ENCODE measurements at regions not wholly inside any gene's neighbourhood (a gene's known extent, or its start where the extent isn't known, plus 50 kb on each side); places are given as distances from the start of the nearest gene placed in this dataset.
"Not testable (repeated sequence)": the region's sequence is repeated elsewhere in the genome, so short reads cannot be mapped to it uniquely, and the experiment has no call there.

GRCh38 chr3:160053048-160053391 lies 64.4 kb downstream of the IL12A start:
- no peaks in the 10 kb centered on the region for H3K36me3 Mint-ChIP-seq
- no peaks in the 10 kb centered on the region for H3K27me3 Mint-ChIP-seq
- H3K4me3 Mint-ChIP-seq, result no peak overlapping the region
- no peak for DNase-seq (ENCODE audit: extremely low spot score, unreplicated experiment)
- H3K27ac Mint-ChIP-seq, result no peak overlapping the region
- no peak for TF ChIP-seq CTCF (conservative IDR thresholded peaks at IDR 0.05)
- H3K4me1 Mint-ChIP-seq (ENCODE audit: unreplicated experiment), result peaks cover 10% of the 10 kb centered on the region
- no peaks in the 10 kb centered on the region for H3K9me3 Mint-ChIP-seq

GRCh38 chr3:160054862-160055261 lies 66.2 kb downstream of the IL12A start:
- H3K9me3 Mint-ChIP-seq; H3K4me3 Mint-ChIP-seq; H3K36me3 Mint-ChIP-seq; H3K27ac Mint-ChIP-seq; H3K4me1 Mint-ChIP-seq (ENCODE audit: unreplicated experiment); DNase-seq (ENCODE audit: extremely low spot score, unreplicated experiment); H3K27me3 Mint-ChIP-seq: not testable (repeated sequence)

- Mint-ChIP-seq H3K9me3 (no peaks in the 10 kb centered on the region), H3K4me3 (no peak overlapping the region), H3K27me3 (no peaks in the 10 kb centered on the region), H3K27ac (no peak overlapping the region), H3K36me3 (no peaks in the 10 kb centered on the region), H3K4me1 (ENCODE audit: unreplicated experiment) (no peaks in the 10 kb centered on the region)
- no peak for TF ChIP-seq CTCF (conservative IDR thresholded peaks at IDR 0.05)
- DNase-seq (ENCODE audit: extremely low spot score, unreplicated experiment), result no peak
Observed at GRCh38 chr3:160055659-160056058, 67.0 kb downstream of the IL12A start.

GRCh38 chr3:160057331-160057730 lies 68.7 kb downstream of the IL12A start:
- H3K27me3 Mint-ChIP-seq, result no peaks in the 10 kb centered on the region
- DNase-seq (ENCODE audit: extremely low spot score, unreplicated experiment), result no peak
- H3K4me3 Mint-ChIP-seq, result no peak overlapping the region
- no peak overlapping the region for H3K27ac Mint-ChIP-seq
- no peaks in the 10 kb centered on the region for H3K4me1 Mint-ChIP-seq (ENCODE audit: unreplicated experiment)
- TF ChIP-seq CTCF (conservative IDR thresholded peaks at IDR 0.05), result no peak
- no peaks in the 10 kb centered on the region for H3K36me3 Mint-ChIP-seq
- no peaks in the 10 kb centered on the region for H3K9me3 Mint-ChIP-seq

- no peak overlapping the region for H3K4me3 Mint-ChIP-seq
- TF ChIP-seq CTCF (conservative IDR thresholded peaks at IDR 0.05), result no peak
Observed at GRCh38 chr3:160060409-160061027, 71.9 kb downstream of the IL12A start.

GRCh38 chr3:160061525-160061924 lies 72.9 kb downstream of the IL12A start:
- DNase-seq (ENCODE audit: extremely low spot score, unreplicated experiment), result no peak
- no peaks in the 10 kb centered on the region for H3K27me3 Mint-ChIP-seq
- no peaks in the 10 kb centered on the region for H3K9me3 Mint-ChIP-seq
- no peak overlapping the region for H3K27ac Mint-ChIP-seq
- H3K36me3 Mint-ChIP-seq, result no peaks in the 10 kb centered on the region
- no peak overlapping the region for H3K4me3 Mint-ChIP-seq
- H3K4me1 Mint-ChIP-seq (ENCODE audit: unreplicated experiment), result no peaks in the 10 kb centered on the region
- no peak for TF ChIP-seq CTCF (conservative IDR thresholded peaks at IDR 0.05)

More at GRCh38 chr3:160060409-160061027, 71.9 kb downstream of the IL12A start:
- H3K27ac Mint-ChIP-seq, result no peak overlapping the region
- no peaks in the 10 kb centered on the region for H3K36me3 Mint-ChIP-seq
- H3K4me1 Mint-ChIP-seq (ENCODE audit: unreplicated experiment), result no peaks in the 10 kb centered on the region
- DNase-seq (ENCODE audit: extremely low spot score, unreplicated experiment), result no peak
- H3K9me3 Mint-ChIP-seq, result no peaks in the 10 kb centered on the region
- no peaks in the 10 kb centered on the region for H3K27me3 Mint-ChIP-seq
